PFSK-1 (cell line): ENCODE measurements at regions not wholly inside any gene's neighbourhood (a gene's known extent, or its start where the extent isn't known, plus 50 kb on each side); places are given as distances from the start of the nearest gene placed in this dataset.

Experiments used
- FOXP2 ChIP-seq: optimal IDR thresholded peaks from 2 replicates; pipeline ENCODE3; 2011; ENCODE audit warnings: borderline replicate concordance, control low read depth, inconsistent platforms; ENCODE audit not compliant: insufficient read depth; ENCODE audit errors: extremely low read length, extremely low read depth
- POLR2AphosphoS5 ChIP-seq: IDR thresholded peaks from 2 replicates; pipeline ENCODE4 v1.6.1; 2012; ENCODE audit warnings: low read depth, mild to moderate bottlenecking, control low read depth, low read length, moderate library complexity
- REST ChIP-seq, 2 experiments: IDR thresholded peaks; 2 replicates each; pipeline versions ENCODE4 v1.6.1 to v1.8.0; 2011 to 2012; ENCODE audit warnings: low read depth in 2 of 2, low read length in 2 of 2, control low read depth in 1 of 2, inconsistent platforms in 1 of 2, mild to moderate bottlenecking in 1 of 2, moderate library complexity in 1 of 2; ENCODE audit not compliant: insufficient read depth in 1 of 2
- SIN3A ChIP-seq: IDR thresholded peaks from 2 replicates; pipeline ENCODE4 v1.6.1; 2012; ENCODE audit warnings: mild to moderate bottlenecking, low read length, moderate library complexity, borderline replicate concordance; ENCODE audit not compliant: insufficient read depth
- TAF1 ChIP-seq: IDR thresholded peaks from 2 replicates; pipeline ENCODE4 v1.6.1; 2012; ENCODE audit warnings: low read length, control low read depth, borderline replicate concordance; ENCODE audit not compliant: insufficient read depth

GRCh38 chr2:217017456-217018252, 157.8 kb upstream of the TNP1 start:
- TF ChIP-seq REST (IDR thresholded peaks at IDR 0.05; ENCODE audit: insufficient read depth in 1 of 2, low read depth in 2 of 2, low read length in 2 of 2), result no peak
- no peak for TF ChIP-seq POLR2AphosphoS5
- no peak for TF ChIP-seq FOXP2
- no peak for TF ChIP-seq SIN3A
- TF ChIP-seq TAF1, result no peak

GRCh38 chr2:217016796-217017419, 157.0 kb upstream of the TNP1 start:
- no peak for TF ChIP-seq FOXP2
- no peak for TF ChIP-seq REST (IDR thresholded peaks at IDR 0.05; ENCODE audit: insufficient read depth in 1 of 2, low read depth in 2 of 2, low read length in 2 of 2)
- no peak for TF ChIP-seq TAF1
- no peak for TF ChIP-seq POLR2AphosphoS5
- TF ChIP-seq SIN3A, result no peak

- no peak for TF ChIP-seq TAF1
- TF ChIP-seq POLR2AphosphoS5, result no peak
- no peak for TF ChIP-seq SIN3A
- TF ChIP-seq REST (IDR thresholded peaks at IDR 0.05; ENCODE audit: insufficient read depth in 1 of 2, low read depth in 2 of 2, low read length in 2 of 2), result no peak
- no peak for TF ChIP-seq FOXP2
Measured at GRCh38 chr2:217014328-217015105, 154.7 kb upstream of the TNP1 start.

- TF ChIP-seq REST (IDR thresholded peaks at IDR 0.05; ENCODE audit: insufficient read depth in 1 of 2, low read depth in 2 of 2, low read length in 2 of 2), result no peak
- no peak for TF ChIP-seq TAF1
- TF ChIP-seq SIN3A, result no peak
- TF ChIP-seq POLR2AphosphoS5, result no peak
- no peak for TF ChIP-seq FOXP2
Measured at GRCh38 chr2:217013926-217014325, 154.1 kb upstream of the TNP1 start.
